CD14-positive monocyte (primary cell): ENCODE measurements at regions not wholly inside any gene's neighbourhood (a gene's known extent, or its start where the extent isn't known, plus 50 kb on each side); places are given as distances from the start of the nearest gene placed in this dataset.

Source experiments
- DNase-seq, 3 donors: peaks; one replicate each; pipeline ENCODE4 v3.0.0-alpha.2; 2011 to 2022
- H2AFZ ChIP-seq: 2 replicates; pipeline ENCODE4 v1.6.0; 2012; ENCODE audit warnings: mild to moderate bottlenecking, low read depth, low read length, inconsistent platforms; ENCODE audit not compliant: insufficient read depth, poor library complexity, severe bottlenecking
- H3K27ac ChIP-seq, 2 donors: 1 replicate in 1 of 2; 2 replicates in 1 of 2; pipeline ENCODE4 v1.5.1; 2012 to 2013; ENCODE audit warnings: low read length in 2 of 2, control low read depth in 1 of 2, inconsistent platforms in 1 of 2, low read depth in 1 of 2, mild to moderate bottlenecking in 1 of 2
- H3K27me3 ChIP-seq, 2 donors: one replicate each; pipeline versions ENCODE4 v1.6.0 to v1.6.1; 2011 to 2013; ENCODE audit warnings: low read length in 2 of 2; ENCODE audit not compliant: control insufficient read depth in 2 of 2, insufficient read depth in 2 of 2
- H3K36me3 ChIP-seq, 2 donors: replicated peaks in 1 of 2; 1 replicate in 1 of 2; 2 replicates in 1 of 2; pipeline versions ENCODE4 v1.5.1 to v1.6.1; 2012 to 2013; ENCODE audit warnings: low read length in 2 of 2, control low read depth in 1 of 2, inconsistent platforms in 1 of 2, mild to moderate bottlenecking in 1 of 2; ENCODE audit not compliant: insufficient read depth in 2 of 2, control insufficient read depth in 1 of 2
- H3K4me1 ChIP-seq, 2 donors: 1 replicate in 1 of 2; 2 replicates in 1 of 2; pipeline versions ENCODE4 v1.5.1 to v1.6.1; 2012 to 2013; ENCODE audit warnings: low read length in 2 of 2, control low read depth in 1 of 2, inconsistent platforms in 1 of 2, mild to moderate bottlenecking in 1 of 2, moderate library complexity in 1 of 2; ENCODE audit not compliant: insufficient read depth in 2 of 2, control insufficient read depth in 1 of 2
- H3K4me2 ChIP-seq: replicated peaks from 2 replicates; pipeline ENCODE3; 2012; ENCODE audit warnings: low read length, moderate library complexity, mild to moderate bottlenecking; ENCODE audit not compliant: poor library complexity, severe bottlenecking; ENCODE audit errors: extremely low read depth
- H3K4me3 ChIP-seq, 3 experiments: fragments of 200-600 bp in 1 of 3; sonication (generic) in 1 of 3; replicated peaks in 1 of 3; 1 replicate in 2 of 3; 2 replicates in 1 of 3; pipeline ENCODE4 v1.5.1; 2011 to 2013; ENCODE audit warnings: low read length in 3 of 3, mild to moderate bottlenecking in 3 of 3, control low read depth in 2 of 3, low read depth in 2 of 3, inconsistent platforms in 1 of 3, moderate library complexity in 1 of 3
- H3K79me2 ChIP-seq: 2 replicates; pipeline ENCODE4 v1.6.0; 2012; ENCODE audit warnings: mild to moderate bottlenecking, control low read depth, inconsistent platforms, low read length, moderate library complexity; ENCODE audit not compliant: insufficient read depth
- H3K9ac ChIP-seq: 2 replicates; pipeline ENCODE4 v1.6.0; 2017; ENCODE audit warnings: low read length, mild to moderate bottlenecking; ENCODE audit not compliant: insufficient read depth, poor library complexity, severe bottlenecking
- H3K9me3 ChIP-seq, 2 donors: replicated peaks in 1 of 2; 1 replicate in 1 of 2; 2 replicates in 1 of 2; pipeline versions ENCODE4 v1.5.1 to v1.6.1; 2012 to 2013; ENCODE audit warnings: low read length in 2 of 2, control low read depth in 1 of 2; ENCODE audit not compliant: control insufficient read depth in 1 of 2, insufficient read depth in 1 of 2
- H4K20me1 ChIP-seq: 2 replicates; pipeline ENCODE4 v1.6.0; 2012; ENCODE audit warnings: mild to moderate bottlenecking, low read length, control low read depth, moderate library complexity; ENCODE audit not compliant: insufficient read depth
- H3K27ac Mint-ChIP-seq, 7 donors: one replicate each; pipeline ENCODE4 v1.8.0; 2020; ENCODE audit warnings: mild to moderate bottlenecking in 7 of 7, mixed read lengths in 7 of 7, moderate library complexity in 6 of 7, inconsistent platforms in 2 of 7
- H3K27me3 Mint-ChIP-seq, 3 donors: one replicate each; pipeline ENCODE4 v1.8.0; 2021 to 2022; ENCODE audit warnings: low read depth in 3 of 3, mild to moderate bottlenecking in 3 of 3, mixed read lengths in 3 of 3, moderate library complexity in 3 of 3, inconsistent platforms in 1 of 3
- H3K36me3 Mint-ChIP-seq, 2 donors: one replicate each; pipeline ENCODE4 v1.8.0; 2020; ENCODE audit warnings: mixed read lengths in 2 of 2, inconsistent platforms in 1 of 2, mild to moderate bottlenecking in 1 of 2
- H3K4me1 Mint-ChIP-seq: one replicate; pipeline ENCODE4 v1.8.0; 2020; ENCODE audit warnings: mild to moderate bottlenecking, mixed read lengths
- H3K4me3 Mint-ChIP-seq, 2 donors: one replicate each; pipeline ENCODE4 v1.8.0; 2020; ENCODE audit warnings: mild to moderate bottlenecking in 2 of 2, mixed read lengths in 2 of 2, moderate library complexity in 1 of 2
- H3K9me3 Mint-ChIP-seq, 7 donors: one replicate each; pipeline ENCODE4 v1.8.0; 2020 to 2022; ENCODE audit warnings: mixed read lengths in 7 of 7, mild to moderate bottlenecking in 6 of 7, moderate library complexity in 6 of 7, inconsistent platforms in 2 of 7
- CTCF ChIP-seq: fragments of 200-600 bp; IDR thresholded peaks from one replicate; pipeline ENCODE4 v1.8.0; 2022; ENCODE audit warnings: antibody characterized with exemption, mild to moderate bottlenecking
- intact Hi-C, 2 donors: fragments of 100-400 bp; cut with micrococcal nuclease; formaldehyde crosslinking; loops; one replicate each; pipeline versions ENCODE4 v1.15.0 to v1.15.1; 2023

DNA sequence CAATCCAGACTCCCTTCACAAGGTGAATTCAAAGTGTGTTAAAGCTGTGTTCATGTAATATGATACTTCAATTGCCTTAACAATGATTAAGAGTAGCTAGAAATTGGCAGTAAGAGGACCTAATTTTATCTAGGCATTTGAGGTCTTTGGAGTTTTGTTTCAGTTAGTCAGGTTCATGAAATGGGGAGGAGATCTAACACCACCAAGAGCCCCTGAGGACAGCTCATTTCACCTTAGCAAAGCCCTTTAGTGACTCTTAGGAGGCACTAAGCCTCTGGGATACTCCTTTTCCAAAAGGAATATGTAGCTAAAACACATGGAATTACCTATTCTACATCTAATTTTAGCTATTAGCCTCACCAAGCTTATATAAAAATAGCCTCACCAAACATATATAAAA lies 716.5 kb upstream of the RAB6C start:
- no peak overlapping the region for H3K4me3 ChIP-seq
- Mint-ChIP-seq H3K27me3 (peaks cover 0 to 2% (median 0%) of the 10 kb centered on the region in 3 donors), H3K36me3 (no peaks in the 10 kb centered on the region), H3K4me3 (no peak overlapping the region), H3K27ac (no peak overlapping the region), H3K9me3 (peaks cover 8 to 18% (median 14%) of the 10 kb centered on the region in 7 donors), H3K4me1 (no peaks in the 10 kb centered on the region)
- peaks cover 5 to 9% of the 10 kb centered on the region in 2 donors for H3K9me3 ChIP-seq
- no peaks in the 10 kb centered on the region for H3K36me3 ChIP-seq
- intact Hi-C loops = no loop called here
- no peak overlapping the region for H3K27ac ChIP-seq
- H3K27me3 ChIP-seq = no peaks in the 10 kb centered on the region
- no peaks in the 10 kb centered on the region for H3K79me2 ChIP-seq
- no peaks in the 10 kb centered on the region for H4K20me1 ChIP-seq
- no peak overlapping the region for H2AFZ ChIP-seq
- H3K4me1 ChIP-seq = no peaks in the 10 kb centered on the region
- no peak overlapping the region for H3K9ac ChIP-seq
- TF ChIP-seq CTCF = no peak
- DNase-seq = no peak
- H3K4me2 ChIP-seq = no peak overlapping the region

DNA sequence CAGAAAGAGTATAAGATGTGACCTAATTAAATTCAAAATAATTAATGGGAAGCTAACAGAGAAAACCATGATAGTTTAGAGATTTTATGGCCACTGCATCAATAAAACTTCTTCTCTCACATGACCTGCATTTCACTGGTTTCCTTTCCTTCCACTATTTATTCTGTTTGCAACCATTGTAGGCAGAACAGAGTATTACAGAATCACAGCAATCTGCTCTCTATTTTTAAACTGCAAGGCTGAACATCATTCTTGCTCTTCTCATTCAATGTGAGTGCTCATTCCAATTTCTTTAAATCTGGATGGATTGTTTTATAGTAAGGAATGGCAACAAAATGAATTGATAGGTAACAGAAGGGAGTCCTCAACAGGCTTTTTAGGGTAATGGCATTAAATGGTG lies 715.5 kb upstream of the RAB6C start:
- Histone ChIP-seq H3K9ac (no peak overlapping the region), H3K36me3 (no peaks in the 10 kb centered on the region), H3K79me2 (no peaks in the 10 kb centered on the region), H3K4me3 (no peak overlapping the region), H3K4me1 (no peaks in the 10 kb centered on the region), H3K27ac (no peak overlapping the region), H3K4me2 (no peak overlapping the region), H3K27me3 (no peaks in the 10 kb centered on the region), H2AFZ (no peak overlapping the region), H3K9me3 (peaks cover 5 to 8% of the 10 kb centered on the region in 2 donors), H4K20me1 (no peaks in the 10 kb centered on the region)
- DNase-seq = no peak
- Mint-ChIP-seq H3K27me3 (no peaks in the 10 kb centered on the region), H3K9me3 (peaks cover 6 to 20% (median 14%) of the 10 kb centered on the region in 7 donors), H3K4me3 (no peak overlapping the region), H3K27ac (no peak overlapping the region), H3K36me3 (no peaks in the 10 kb centered on the region), H3K4me1 (no peaks in the 10 kb centered on the region)
- no peak for TF ChIP-seq CTCF
- intact Hi-C loops = no loop called here
